Parathyroid adenoma (tissue), 2 donors: ENCODE measurements at regions not wholly inside any gene's neighbourhood (a gene's known extent, or its start where the extent isn't known, plus 50 kb on each side); places are given as distances from the start of the nearest gene placed in this dataset.

Experiments
- H2AFZ ChIP-seq: fragments of 300-600 bp; sonication (generic); one replicate; pipeline ENCODE4 v1.7.0; 2017; ENCODE audit warnings: antibody characterized with exemption, mild to moderate bottlenecking
- H3K27ac ChIP-seq: fragments of 300-600 bp; sonication (generic); one replicate; pipeline ENCODE4 v1.7.0; 2017
- H3K27me3 ChIP-seq: fragments of 300-600 bp; sonication (generic); one replicate; pipeline ENCODE4 v1.7.0; 2017; ENCODE audit warnings: low read length; ENCODE audit not compliant: control insufficient read depth, insufficient read depth
- H3K36me3 ChIP-seq: fragments of 300-600 bp; sonication (generic); one replicate; pipeline ENCODE4 v1.7.0; 2017; ENCODE audit warnings: low read length; ENCODE audit not compliant: control insufficient read depth, insufficient read depth
- H3K4me1 ChIP-seq: fragments of 300-600 bp; sonication (generic); one replicate; pipeline ENCODE4 v1.7.0; 2017; ENCODE audit warnings: control low read depth
- H3K4me2 ChIP-seq: fragments of 300-600 bp; sonication (generic); one replicate; pipeline ENCODE4 v1.7.0; 2017; ENCODE audit warnings: low read length
- H3K4me3 ChIP-seq: fragments of 300-600 bp; sonication (generic); one replicate; pipeline ENCODE4 v1.7.0; 2017; ENCODE audit warnings: low read depth, low read length
- H3K79me2 ChIP-seq: fragments of 300-600 bp; sonication (generic); one replicate; pipeline ENCODE4 v1.7.0; 2017; ENCODE audit warnings: control low read depth
- H3K9ac ChIP-seq: fragments of 300-600 bp; sonication (generic); one replicate; pipeline ENCODE4 v1.7.0; 2017; ENCODE audit warnings: mild to moderate bottlenecking
- H3K9me3 ChIP-seq: fragments of 300-600 bp; sonication (generic); one replicate; pipeline ENCODE4 v1.7.0; 2017; ENCODE audit warnings: low read length; ENCODE audit not compliant: control insufficient read depth
- CTCF ChIP-seq: fragments of 300-600 bp; sonication (generic); IDR thresholded peaks from one replicate; pipeline ENCODE4 v1.7.0; 2017; ENCODE audit warnings: antibody characterized with exemption, mild to moderate bottlenecking
- donor health status: primary hyperparathyroidism.

- no peak overlapping the region for H3K4me3 ChIP-seq
- no peaks in the 10 kb centered on the region for H3K36me3 ChIP-seq
- H3K9me3 ChIP-seq: no peaks in the 10 kb centered on the region
- H3K27ac ChIP-seq: no peak overlapping the region
- no peak overlapping the region for H3K9ac ChIP-seq
- H3K4me2 ChIP-seq: no peak overlapping the region
- H3K4me1 ChIP-seq: no peaks in the 10 kb centered on the region
- no peak overlapping the region for H2AFZ ChIP-seq
- no peaks in the 10 kb centered on the region for H3K79me2 ChIP-seq
- H3K27me3 ChIP-seq: no peaks in the 10 kb centered on the region
- TF ChIP-seq CTCF: no peak
Observed at GRCh38 chr17:77740481-77740880, 218.0 kb upstream of the TNRC6C start.

DNA sequence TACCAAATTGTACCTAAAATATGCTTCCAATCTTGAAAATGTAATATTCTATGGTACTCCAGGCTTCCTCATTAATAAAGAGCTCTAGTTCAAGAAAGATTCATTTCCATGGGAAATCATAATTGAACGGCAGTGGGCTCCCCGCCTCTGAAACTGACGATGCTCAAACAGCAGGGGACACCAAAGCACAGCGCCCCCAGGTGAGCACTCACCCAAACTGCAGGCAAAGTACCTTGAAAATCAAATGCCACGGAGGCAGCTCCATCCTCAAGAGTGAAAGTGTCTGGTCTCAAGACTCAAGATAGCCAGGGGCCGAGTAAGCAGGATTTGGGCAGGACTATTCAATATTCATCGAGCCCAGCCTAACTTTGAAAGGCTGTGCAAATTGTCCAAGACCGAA is 217.4 kb upstream of the TNRC6C start:
- no peak overlapping the region for H3K27ac ChIP-seq
- H3K36me3 ChIP-seq: no peaks in the 10 kb centered on the region
- no peaks in the 10 kb centered on the region for H3K4me1 ChIP-seq
- no peak overlapping the region for H3K4me3 ChIP-seq
- H3K9ac ChIP-seq: no peak overlapping the region
- H3K9me3 ChIP-seq: no peaks in the 10 kb centered on the region
- TF ChIP-seq CTCF: no peak
- no peaks in the 10 kb centered on the region for H3K79me2 ChIP-seq
- H2AFZ ChIP-seq: no peak overlapping the region
- no peaks in the 10 kb centered on the region for H3K27me3 ChIP-seq
- H3K4me2 ChIP-seq: no peak overlapping the region

DNA sequence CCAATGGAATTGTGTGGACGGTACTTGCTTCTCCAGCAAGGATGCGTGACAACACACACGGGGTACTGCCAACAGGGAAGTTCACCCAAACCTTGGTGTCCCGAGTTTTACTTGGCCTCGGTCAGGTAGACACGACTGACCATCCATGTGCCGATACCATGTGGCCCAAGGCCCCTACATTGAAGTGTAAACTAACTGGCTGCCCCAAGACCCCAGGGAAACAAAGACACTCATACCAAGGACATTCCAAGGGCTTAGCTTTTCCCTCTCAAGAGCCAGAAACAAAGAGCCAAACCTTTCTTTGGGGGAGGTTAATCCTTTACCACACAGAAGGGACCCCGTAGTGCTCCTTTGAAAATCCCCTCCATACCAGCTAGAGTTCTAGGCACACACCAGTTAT is 215.9 kb upstream of the TNRC6C start:
- H3K9me3 ChIP-seq: no peaks in the 10 kb centered on the region
- no peak overlapping the region for H3K4me3 ChIP-seq
- no peak overlapping the region for H3K9ac ChIP-seq
- H3K4me2 ChIP-seq: no peak overlapping the region
- no peaks in the 10 kb centered on the region for H3K27me3 ChIP-seq
- no peaks in the 10 kb centered on the region for H3K79me2 ChIP-seq
- TF ChIP-seq CTCF: no peak
- H2AFZ ChIP-seq: no peak overlapping the region
- H3K27ac ChIP-seq: no peak overlapping the region
- H3K4me1 ChIP-seq: no peaks in the 10 kb centered on the region
- H3K36me3 ChIP-seq: no peaks in the 10 kb centered on the region

DNA sequence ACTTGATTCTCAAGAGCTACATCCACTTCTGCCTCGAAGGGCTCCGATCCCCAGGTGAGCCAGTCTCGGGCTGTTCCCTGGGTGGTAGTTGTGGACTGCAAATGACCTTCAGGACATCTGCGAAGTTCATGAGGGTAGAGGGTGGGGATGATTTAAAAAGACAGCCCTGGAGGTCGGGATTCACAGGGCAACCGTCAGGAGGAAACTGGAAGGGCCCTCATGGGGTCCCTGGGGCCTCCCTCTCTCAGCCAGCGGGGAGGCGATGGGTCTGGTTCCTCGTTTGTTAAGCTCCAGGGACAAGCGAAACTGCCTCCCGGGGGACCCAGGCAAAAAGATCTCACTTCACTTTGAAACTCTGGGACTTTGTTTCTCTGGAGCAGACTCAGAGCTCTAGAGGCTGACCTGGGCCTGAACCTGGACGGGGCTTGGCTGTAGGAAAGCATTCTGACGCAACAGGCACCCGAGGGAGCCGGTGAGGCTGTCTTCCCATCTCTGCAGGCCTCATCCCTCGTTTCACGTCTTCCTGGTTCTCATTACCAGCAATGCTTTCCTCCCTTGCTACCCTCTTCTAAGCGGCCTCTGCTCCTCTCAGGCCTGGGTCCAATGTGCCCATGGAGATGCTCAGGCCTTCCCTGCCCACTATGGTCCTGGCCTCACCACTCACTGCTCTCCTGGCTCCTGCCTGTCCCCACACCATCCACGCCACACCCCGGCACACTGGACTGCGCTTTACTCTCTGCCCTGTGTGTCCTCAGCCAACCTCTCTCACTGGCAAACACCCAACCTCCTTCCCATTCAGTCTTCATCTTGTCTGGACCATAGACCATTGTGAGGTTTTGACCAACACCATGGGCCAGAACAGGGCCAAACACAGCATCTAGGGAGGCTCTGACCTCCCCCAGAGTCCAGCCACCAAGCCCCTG is 214.2 kb upstream of the TNRC6C start:
- Histone ChIP-seq H3K9ac (no peak overlapping the region), H3K36me3 (no peaks in the 10 kb centered on the region), H3K27ac (peak overlapping the region; percentile 24), H3K4me3 (no peak overlapping the region), H3K4me1 (no peaks in the 10 kb centered on the region), H3K27me3 (no peaks in the 10 kb centered on the region), H2AFZ (no peak overlapping the region), H3K9me3 (no peaks in the 10 kb centered on the region), H3K4me2 (no peak overlapping the region), H3K79me2 (no peaks in the 10 kb centered on the region)
- no peak for TF ChIP-seq CTCF

DNA sequence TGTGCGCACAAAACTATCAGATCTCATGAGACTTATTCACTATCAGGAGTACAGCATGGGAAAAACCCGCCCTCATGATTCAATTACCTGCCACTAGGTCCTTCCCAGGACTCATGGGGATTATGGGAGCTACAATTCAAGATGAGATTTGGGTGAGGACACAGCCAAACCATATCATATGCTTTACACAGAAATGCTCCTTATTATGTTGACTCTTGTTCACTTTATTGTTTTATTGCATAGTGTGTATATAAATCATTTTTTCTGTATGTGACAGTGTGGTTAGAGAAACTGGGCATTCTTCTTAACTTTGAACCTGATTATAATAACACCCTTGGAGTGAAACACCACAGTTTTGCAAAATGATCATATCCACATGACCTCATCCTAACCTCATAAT is 212.8 kb upstream of the TNRC6C start:
- no peak overlapping the region for H3K27ac ChIP-seq
- TF ChIP-seq CTCF: no peak
- no peaks in the 10 kb centered on the region for H3K36me3 ChIP-seq
- H3K27me3 ChIP-seq: no peaks in the 10 kb centered on the region
- no peaks in the 10 kb centered on the region for H3K9me3 ChIP-seq
- H3K4me3 ChIP-seq: no peak overlapping the region
- no peak overlapping the region for H3K4me2 ChIP-seq
- H3K9ac ChIP-seq: no peak overlapping the region
- H3K79me2 ChIP-seq: no peaks in the 10 kb centered on the region
- no peaks in the 10 kb centered on the region for H3K4me1 ChIP-seq
- H2AFZ ChIP-seq: no peak overlapping the region
